ENCODE measurements at regions not wholly inside any gene's neighbourhood (a gene's known extent, or its start where the extent isn't known, plus 50 kb on each side); places are given as distances from the start of the nearest gene placed in this dataset.

GRCh38 chr2:64393383-64394010, 60.5 kb upstream of the LGALSL start:
- intact Hi-C loops (cut with DNase I): no loop called here

GRCh38 chr2:64394153-64394552, 59.8 kb upstream of the LGALSL start:
- 96 to 97% methylated on average over 3 of the region's 3 CpGs for whole genome bisulfite sequencing, 2 donors
- TF ChIP-seq POLR2AphosphoS5 (IDR thresholded peaks at IDR 0.05) (no peak), POLR2A (IDR thresholded peaks at IDR 0.05) (no peak), EP300 (IDR thresholded peaks at IDR 0.05) (no peak)
- TF ChIP-seq, protein P1, sequence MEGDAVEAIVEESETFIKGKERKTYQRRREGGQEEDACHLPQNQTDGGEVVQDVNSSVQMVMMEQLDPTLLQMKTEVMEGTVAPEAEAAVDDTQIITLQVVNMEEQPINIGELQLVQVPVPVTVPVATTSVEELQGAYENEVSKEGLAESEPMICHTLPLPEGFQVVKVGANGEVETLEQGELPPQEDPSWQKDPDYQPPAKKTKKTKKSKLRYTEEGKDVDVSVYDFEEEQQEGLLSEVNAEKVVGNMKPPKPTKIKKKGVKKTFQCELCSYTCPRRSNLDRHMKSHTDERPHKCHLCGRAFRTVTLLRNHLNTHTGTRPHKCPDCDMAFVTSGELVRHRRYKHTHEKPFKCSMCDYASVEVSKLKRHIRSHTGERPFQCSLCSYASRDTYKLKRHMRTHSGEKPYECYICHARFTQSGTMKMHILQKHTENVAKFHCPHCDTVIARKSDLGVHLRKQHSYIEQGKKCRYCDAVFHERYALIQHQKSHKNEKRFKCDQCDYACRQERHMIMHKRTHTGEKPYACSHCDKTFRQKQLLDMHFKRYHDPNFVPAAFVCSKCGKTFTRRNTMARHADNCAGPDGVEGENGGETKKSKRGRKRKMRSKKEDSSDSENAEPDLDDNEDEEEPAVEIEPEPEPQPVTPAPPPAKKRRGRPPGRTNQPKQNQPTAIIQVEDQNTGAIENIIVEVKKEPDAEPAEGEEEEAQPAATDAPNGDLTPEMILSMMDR (IDR thresholded peaks at IDR 0.05): no peak
- no peak overlapping the region for H3K4me3 ChIP-seq
- H3K27ac ChIP-seq: no peak overlapping the region
- H3K36me3 ChIP-seq: no peaks in the 10 kb centered on the region
- intact Hi-C loops (cut with DNase I): no loop called here
- DNase-seq: no peak
- peaks cover 0 to 5% (median 2%) of the 10 kb centered on the region in 4 donors for H3K9me3 ChIP-seq
- H3K4me1 ChIP-seq: no peaks in the 10 kb centered on the region
- no peaks in the 10 kb centered on the region for H3K27me3 ChIP-seq

More at GRCh38 chr2:64393383-64394010, 60.5 kb upstream of the LGALSL start:
- Histone ChIP-seq H3K27ac (no peak overlapping the region), H3K9me3 (peaks cover 0 to 5% (median 2%) of the 10 kb centered on the region in 4 donors), H3K27me3 (no peaks in the 10 kb centered on the region), H3K4me1 (no peaks in the 10 kb centered on the region), H3K4me3 (no peak overlapping the region), H3K36me3 (no peaks in the 10 kb centered on the region)
- no peak for DNase-seq
- 91 to 93% methylated on average over 3 of the region's 3 CpGs for WGBS, 2 donors
- TF ChIP-seq POLR2A (IDR thresholded peaks at IDR 0.05) (no peak), POLR2AphosphoS5 (IDR thresholded peaks at IDR 0.05) (no peak), EP300 (IDR thresholded peaks at IDR 0.05) (no peak)
- TF ChIP-seq, protein P1 (IDR thresholded peaks at IDR 0.05): no peak

- TF ChIP-seq POLR2AphosphoS5 (IDR thresholded peaks at IDR 0.05): no peak
- no peak for TF ChIP-seq EP300 (IDR thresholded peaks at IDR 0.05)
- WGBS, 2 donors: 84 to 97% methylated on average over 5 of the region's 5 CpGs
- DNase-seq: no peak
- Histone ChIP-seq H3K36me3 (no peaks in the 10 kb centered on the region), H3K4me3 (no peak overlapping the region), H3K4me1 (no peaks in the 10 kb centered on the region), H3K27ac (no peak overlapping the region), H3K27me3 (no peaks in the 10 kb centered on the region), H3K9me3 (peaks cover 0 to 4% (median 1%) of the 10 kb centered on the region in 4 donors)
- intact Hi-C loops (cut with DNase I): no loop called here
Observed at GRCh38 chr2:64396001-64396400, 58.0 kb upstream of the LGALSL start.

DNA sequence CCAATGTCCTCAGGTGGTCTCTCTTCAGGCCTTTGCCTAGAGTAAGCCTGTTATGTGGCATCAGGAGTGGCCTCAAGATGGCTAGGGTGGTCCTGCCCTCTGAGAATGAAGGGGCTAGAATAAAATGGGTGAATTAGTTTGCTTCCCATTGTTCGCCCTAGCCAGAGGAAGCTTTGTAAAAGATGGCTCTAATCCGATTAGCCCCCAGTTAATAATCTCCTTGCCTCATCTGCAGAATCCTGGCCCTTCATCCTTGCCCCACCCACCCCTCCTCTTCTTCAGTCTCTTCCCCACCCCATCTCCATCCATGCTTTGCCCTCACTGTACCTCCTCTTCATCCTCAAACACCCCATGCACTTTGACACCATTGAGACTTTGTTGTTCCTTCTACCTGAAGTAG, 57.4 kb upstream of the LGALSL start:
- no peaks in the 10 kb centered on the region for H3K27me3 ChIP-seq
- DNase-seq: no peak
- TF ChIP-seq, protein P1 (IDR thresholded peaks at IDR 0.05): no peak
- TF ChIP-seq POLR2A (IDR thresholded peaks at IDR 0.05) (no peak), EP300 (IDR thresholded peaks at IDR 0.05) (no peak), POLR2AphosphoS5 (IDR thresholded peaks at IDR 0.05) (no peak)
- no peaks in the 10 kb centered on the region for H3K9me3 ChIP-seq
- H3K4me3 ChIP-seq: no peak overlapping the region
- H3K36me3 ChIP-seq: no peaks in the 10 kb centered on the region
- intact Hi-C loops (cut with DNase I): no loop called here
- H3K4me1 ChIP-seq: peaks cover 0 to 3% (median 0%) of the 10 kb centered on the region in 4 donors
- H3K27ac ChIP-seq: no peak overlapping the region
- WGBS, 2 donors: 96 to 98% methylated on average over 2 of the region's 2 CpGs

DNA sequence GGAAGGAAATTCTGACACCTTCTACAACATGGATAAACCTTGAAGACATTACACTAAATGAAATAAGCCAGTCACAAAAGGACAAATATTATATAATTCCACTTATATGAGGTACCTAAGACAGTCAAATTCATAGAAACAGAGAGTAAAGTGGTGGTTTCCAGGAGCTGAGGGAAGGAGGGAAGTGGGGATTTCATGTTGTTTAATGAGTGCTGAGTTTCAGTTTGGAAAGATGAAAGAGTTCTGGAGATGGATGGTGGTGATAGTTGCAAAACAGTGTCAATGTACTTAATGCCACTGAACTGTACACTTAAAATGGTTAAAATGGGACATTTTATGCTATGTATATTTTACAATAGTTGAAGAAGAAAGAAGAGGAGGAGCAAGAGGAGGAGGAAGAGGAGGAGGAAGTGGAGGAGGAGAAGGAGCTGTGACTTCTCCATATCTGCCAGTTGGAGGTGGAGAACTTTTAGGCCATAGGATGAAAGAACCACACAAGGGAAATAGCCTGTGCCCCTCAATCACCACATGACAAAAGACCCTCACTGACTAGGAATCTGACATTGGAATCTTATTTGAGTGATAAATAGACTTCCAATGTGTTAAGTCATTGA, 55.3 kb upstream of the LGALSL start:
- H3K4me1 ChIP-seq: peaks cover 0 to 13% (median 7%) of the 10 kb centered on the region in 4 donors
- H3K27ac ChIP-seq: no peak overlapping the region
- no peaks in the 10 kb centered on the region for H3K36me3 ChIP-seq
- DNase-seq: no peak
- no peak overlapping the region for H3K4me3 ChIP-seq
- H3K27me3 ChIP-seq: no peaks in the 10 kb centered on the region
- no peaks in the 10 kb centered on the region for H3K9me3 ChIP-seq
- intact Hi-C loops (cut with DNase I): no loop called here
- TF ChIP-seq POLR2A (IDR thresholded peaks at IDR 0.05): no peak
- TF ChIP-seq, protein P1 (IDR thresholded peaks at IDR 0.05): no peak
- no peak for TF ChIP-seq EP300 (IDR thresholded peaks at IDR 0.05)
- no peak for TF ChIP-seq POLR2AphosphoS5 (IDR thresholded peaks at IDR 0.05)
